HG03432 (cell line): ENCODE measurements at regions not wholly inside any gene's neighbourhood (a gene's known extent, or its start where the extent isn't known, plus 50 kb on each side); places are given as distances from the start of the nearest gene placed in this dataset.

Source experiments
- ATAC-seq: cut with Tn5 transposase; IDR thresholded peaks from one replicate; pipeline ENCODE4 v1.9.1; 2021; ENCODE audit warnings: mild to moderate bottlenecking, moderate library complexity; ENCODE audit not compliant: unreplicated experiment

DNA sequence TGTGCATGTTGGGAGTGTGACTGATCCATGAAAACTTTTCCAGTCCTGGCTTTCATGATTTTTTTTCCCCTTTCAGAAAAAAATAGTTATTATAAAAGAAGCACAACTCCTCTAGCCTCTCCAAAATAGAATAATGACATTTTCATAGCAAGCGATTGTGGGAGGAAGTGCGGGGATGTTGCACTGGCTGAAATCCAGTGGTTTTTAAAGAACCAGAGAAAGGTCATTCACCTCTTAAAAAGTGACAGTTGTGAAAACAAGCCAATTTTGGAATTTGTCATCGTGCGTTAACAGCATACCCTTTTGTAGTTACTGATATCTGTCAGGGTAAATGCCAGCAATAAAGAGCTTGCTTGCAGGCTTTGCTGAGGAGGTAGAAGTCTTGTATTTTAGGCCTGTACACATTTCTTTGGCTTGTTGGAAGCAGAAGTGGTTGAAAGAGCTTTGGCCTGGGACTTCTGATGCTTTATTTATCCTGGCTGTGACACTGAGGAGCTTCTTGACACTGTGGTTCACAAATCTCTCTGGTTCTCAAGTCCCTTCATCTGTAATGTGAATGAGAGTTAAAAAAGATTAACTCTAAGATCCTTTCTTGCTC is 545.9 kb downstream of the REEP3 start:
- ATAC-seq, result no peak

- ATAC-seq, result no peak
Observed at GRCh38 chr10:64067859-64068258, 546.7 kb downstream of the REEP3 start.

DNA sequence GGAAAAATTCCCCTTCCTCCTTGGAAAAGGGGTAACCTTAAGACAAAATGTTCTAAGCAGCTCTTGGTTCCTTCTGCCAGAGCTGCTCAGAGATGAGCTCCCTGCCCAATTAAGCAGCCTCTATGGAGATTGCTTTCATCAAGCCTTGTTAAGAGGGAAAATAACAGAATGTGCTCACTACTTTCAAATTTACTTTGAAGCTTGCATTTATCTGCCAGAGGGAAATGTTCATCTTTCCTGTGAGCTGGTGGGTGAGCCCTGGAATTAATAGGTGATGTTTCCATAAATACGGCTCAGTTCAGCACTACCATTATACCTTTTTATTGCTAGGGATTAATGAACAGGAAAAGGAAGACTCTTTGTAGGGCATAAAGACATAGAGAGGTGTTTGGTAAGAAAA is 549.0 kb downstream of the REEP3 start:
- ATAC-seq, result no peak

DNA sequence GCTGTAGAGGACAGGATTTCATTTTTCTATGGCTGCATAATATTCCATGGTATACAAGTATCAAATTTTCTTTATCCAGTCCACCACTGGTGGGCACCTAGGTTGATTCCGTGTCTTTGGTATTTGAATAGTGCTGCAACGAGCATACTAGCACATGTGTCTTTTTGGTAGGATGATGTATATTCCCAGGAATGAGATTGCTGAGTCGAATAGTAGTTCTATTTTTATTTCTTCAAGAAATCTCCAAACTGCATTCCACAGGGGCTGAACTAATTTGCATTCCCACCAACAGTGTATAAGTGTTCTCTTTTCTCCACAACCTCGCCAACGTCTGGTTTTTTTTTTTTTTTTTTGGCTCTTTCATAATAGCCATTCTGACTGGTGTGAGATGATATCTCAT is 550.0 kb downstream of the REEP3 start:
- ATAC-seq, result no peak

- no peak for ATAC-seq
Observed at GRCh38 chr10:64075604-64076003, 554.4 kb downstream of the REEP3 start.

GRCh38 chr10:64076322-64076940 is 555.2 kb downstream of the REEP3 start:
- no peak for ATAC-seq

GRCh38 chr10:64079341-64079740 is 558.1 kb downstream of the REEP3 start:
- no peak for ATAC-seq

DNA sequence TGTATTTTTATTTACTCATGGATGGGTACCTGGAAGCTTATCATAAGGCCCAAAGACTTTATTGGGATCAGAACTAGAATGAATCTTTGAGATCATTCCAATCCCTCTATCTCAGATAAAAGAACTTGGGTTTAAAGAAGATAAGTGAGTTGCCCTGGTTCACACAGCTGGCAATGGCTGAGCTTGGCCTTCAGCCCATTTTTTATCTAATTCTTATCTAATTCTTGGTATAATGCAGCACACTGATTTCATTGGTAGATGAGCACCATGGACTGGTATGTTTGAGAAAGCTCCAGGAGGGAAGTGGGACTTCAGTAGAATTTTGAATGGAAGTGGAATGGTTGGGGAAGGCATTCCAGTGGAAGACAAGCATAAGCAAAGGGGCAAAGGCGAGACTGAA is 558.9 kb downstream of the REEP3 start:
- ATAC-seq, result no peak

- ATAC-seq, result no peak
Observed at GRCh38 chr10:64081947-64082482, 560.8 kb downstream of the REEP3 start.

DNA sequence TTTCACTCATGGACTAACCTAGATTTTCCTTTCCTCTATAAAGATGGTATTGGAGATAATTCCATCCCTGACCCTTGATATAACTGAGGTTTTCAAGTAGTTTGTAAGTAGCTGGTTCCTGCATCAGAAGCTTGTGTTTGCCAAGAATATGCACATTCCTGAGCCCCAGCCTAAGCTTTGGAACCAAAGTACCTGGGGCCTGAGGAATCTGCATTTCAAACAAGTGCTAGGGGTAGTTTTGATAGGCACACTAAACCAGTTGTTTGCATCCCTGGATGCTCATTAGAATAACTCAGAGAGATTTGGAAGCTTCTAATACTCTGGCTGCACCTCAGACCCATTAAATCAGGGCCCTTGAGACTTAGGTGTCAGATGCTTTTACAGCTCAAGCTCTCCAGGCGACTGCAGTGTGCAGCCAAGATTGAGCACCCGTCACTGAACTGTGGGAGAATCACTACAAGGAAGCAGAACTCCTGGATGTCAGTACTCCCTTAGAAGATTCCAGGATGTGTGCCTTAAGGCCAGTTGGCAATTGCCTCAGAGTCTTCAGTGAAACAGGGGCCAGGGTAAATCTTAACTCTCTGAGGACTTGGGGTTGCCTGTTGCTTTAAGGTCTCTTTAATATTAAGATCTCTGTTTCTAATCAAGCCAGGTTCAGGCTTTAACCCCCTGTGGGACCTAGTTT is 565.0 kb downstream of the REEP3 start:
- ATAC-seq, result no peak

- no peak for ATAC-seq
Observed at GRCh38 chr10:64089648-64090047, 568.4 kb downstream of the REEP3 start.

- ATAC-seq, result no peak
Observed at GRCh38 chr10:64090865-64091264, 569.7 kb downstream of the REEP3 start.

- no peak for ATAC-seq
Observed at GRCh38 chr10:64091897-64092296, 570.7 kb downstream of the REEP3 start.

DNA sequence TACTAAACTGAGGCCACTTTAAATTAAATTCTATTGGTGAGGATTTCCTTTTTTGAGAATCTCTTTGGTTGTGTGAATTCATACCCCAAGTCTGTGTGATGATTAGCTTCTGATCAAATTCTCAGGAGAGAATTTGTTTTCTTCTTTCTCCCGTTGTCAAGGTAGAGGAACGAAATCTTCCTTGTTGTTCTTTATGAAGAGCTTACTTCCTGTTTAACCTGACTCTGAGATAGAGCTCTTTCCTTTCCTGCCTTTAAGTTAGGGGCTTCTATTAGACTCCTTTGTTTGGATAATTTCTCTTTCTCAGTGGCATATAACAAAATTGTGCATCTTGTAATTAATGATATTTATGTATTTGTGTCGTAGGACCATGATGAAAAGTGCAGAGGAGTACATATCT is 572.1 kb downstream of the REEP3 start:
- ATAC-seq, result no peak

GRCh38 chr10:64093946-64094535 is 572.8 kb downstream of the REEP3 start:
- no peak for ATAC-seq

- ATAC-seq, result no peak
Observed at GRCh38 chr10:64096941-64097340, 575.7 kb downstream of the REEP3 start.

DNA sequence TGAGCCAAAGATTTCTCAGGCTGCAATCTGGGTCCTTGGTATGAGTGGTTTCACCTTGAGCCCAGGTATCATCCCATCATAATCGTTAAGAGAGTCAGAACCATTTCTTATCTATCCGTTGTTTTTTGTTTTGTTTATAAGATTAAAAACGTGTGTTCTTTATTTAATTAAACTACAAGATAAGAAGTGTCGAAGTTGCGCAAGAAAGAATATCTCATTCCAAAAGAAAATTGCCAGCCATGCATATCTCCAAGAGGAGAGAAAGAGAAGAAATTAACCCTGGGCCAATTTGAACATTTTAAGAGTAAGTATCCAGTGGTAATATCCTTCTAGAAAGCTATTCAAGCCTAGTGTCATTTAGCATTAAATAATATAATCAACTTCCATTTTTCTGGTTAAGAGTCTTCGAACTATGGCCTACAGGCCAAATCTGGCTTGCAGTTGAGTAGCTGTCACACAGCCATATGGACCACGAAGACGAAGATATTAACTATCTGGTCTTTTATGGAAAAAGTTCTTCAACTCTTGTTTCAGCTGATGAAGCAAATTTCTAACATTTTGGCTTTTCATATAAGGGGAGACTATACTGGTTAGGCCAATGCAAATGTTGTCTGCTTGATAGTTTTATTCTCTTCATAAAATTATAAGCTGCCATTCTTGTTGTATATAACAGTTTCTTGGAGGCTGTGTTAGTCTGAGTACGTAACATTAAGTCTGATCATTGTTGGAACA is 576.4 kb downstream of the REEP3 start:
- ATAC-seq, result no peak

DNA sequence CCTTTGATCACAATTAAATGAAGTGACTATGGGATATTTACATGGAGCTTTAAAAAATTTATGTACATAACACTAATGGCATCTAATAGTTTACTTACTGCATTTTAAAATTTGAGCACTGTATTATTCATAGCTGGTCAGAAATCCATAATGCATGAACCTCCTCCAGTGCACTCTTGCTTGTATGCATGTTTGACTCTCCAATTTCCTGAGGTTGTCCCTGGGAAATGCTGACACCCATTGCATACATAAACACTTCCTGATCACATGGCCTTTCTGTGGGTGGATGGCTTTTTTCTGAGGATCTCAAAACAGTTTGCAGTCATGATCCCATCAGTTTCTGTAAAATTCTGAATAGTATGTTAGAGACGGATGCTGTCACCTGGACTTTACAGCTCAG is 577.8 kb downstream of the REEP3 start:
- no peak for ATAC-seq

DNA sequence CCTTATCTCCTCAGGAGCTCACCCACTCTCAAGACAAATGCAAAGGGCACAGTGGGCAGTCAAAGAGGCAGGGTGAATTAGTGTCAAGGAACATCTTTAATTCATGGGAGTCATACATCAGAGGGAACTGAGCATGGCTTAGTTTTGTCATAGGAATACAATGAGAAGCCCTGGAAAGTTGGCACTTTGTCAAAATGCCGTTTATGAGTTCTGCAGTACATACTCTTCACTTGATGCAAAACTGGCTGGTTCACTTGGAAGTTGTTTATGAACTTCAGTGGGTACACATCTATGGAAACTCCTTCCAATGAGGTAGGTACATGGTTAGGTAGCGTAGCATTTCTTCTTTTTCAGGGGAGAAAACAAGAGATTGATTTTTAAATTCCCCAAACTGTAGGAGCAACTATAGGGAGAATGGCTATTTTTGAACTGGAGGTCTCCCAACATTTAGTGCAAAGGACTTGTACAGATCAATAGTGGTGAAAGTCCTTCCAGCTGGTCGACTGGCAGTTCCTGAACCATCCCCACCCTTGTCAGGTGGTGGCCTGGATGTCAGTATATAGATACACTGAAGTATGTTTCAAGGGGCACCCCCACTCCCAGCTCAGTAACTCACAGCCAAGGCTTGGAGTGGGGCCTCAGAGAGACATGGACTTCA is 580.5 kb downstream of the REEP3 start:
- no peak for ATAC-seq

- ATAC-seq, result no peak
Observed at GRCh38 chr10:64102264-64102633, 581.0 kb downstream of the REEP3 start.

GRCh38 chr10:64102916-64103315 is 581.7 kb downstream of the REEP3 start:
- ATAC-seq, result no peak
